ENCODE measurements at regions not wholly inside any gene's neighbourhood (a gene's known extent, or its start where the extent isn't known, plus 50 kb on each side); places are given as distances from the start of the nearest gene placed in this dataset.

DNA sequence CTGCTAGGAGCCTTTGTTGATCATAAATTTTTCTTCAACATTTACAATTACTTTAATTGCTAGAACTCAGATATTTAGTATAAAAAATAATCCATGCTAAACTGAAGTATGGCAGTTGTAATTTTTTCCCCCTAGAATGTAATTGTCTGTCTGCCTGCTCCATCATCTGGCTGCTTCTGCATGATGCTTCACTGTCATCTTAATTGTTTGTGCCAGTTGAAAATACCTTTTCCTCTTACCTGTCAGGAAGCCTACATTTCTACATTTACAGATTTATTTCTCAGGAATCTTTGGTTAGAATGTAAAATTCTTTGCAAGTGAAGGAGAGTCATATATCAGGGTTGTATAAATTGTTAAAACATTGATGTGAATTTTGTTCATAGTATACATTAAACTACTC lies 348.6 kb downstream of the GRXCR1 start:
- no peak overlapping the region for H3K4me3 ChIP-seq (ENCODE audit: low read length)
- DNase-seq (ENCODE audit: low read depth, low spot score): no peak

DNA sequence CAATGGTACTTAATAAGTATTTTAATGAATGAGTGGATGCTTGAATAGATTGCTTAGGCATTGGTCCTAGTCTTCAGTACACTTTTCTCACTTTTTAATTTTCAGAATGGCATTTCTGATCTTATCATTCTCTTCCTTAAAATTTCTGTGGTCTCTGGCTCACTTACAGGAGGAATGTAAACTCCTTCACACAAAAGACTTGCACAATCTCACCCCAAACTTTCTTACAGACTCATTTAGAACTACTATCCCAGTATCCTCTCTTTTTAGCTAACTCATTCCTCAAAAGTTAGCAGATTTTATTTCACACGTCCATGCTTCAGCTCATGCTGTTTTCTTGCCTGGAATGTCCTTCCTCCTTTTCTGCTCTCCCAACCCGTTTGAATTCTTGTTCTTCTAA lies 350.1 kb downstream of the GRXCR1 start:
- DNase-seq (ENCODE audit: low read depth, low spot score): no peak
- no peak overlapping the region for H3K4me3 ChIP-seq (ENCODE audit: low read length)

DNA sequence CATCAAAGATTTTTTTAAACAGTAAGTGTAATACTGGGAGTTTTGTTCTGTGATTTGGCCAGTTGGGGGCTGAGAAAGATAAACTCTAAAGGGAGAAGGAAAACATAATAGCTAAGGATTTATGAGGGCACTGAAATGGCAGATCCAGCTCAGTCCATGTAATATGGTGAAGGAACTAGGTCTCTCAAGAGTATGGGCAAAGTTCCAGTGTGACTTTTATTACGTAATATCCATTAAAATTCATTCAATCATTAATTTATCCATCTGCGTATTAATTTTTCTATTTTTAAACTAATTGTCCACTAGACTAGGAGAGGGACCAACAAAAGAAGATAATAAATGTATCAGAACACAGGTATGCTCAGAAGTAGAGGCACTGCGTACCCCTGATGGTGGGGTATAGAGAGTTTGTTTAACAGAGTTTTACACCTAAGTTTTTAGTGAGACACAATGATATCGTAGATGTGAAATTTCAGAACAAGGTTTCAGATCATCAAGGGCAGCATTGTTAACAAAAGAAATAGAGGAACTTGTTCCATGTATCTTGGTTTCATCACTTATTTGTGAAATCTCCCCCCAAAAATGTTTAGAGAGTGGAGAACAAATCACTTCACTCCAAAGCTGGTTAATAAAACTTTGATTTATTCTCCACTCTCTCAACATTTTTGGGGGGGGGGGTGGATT lies 351.1 kb downstream of the GRXCR1 start:
- DNase-seq (ENCODE audit: low read depth, low spot score): no peak
- H3K4me3 ChIP-seq (ENCODE audit: low read length): no peak overlapping the region

DNA sequence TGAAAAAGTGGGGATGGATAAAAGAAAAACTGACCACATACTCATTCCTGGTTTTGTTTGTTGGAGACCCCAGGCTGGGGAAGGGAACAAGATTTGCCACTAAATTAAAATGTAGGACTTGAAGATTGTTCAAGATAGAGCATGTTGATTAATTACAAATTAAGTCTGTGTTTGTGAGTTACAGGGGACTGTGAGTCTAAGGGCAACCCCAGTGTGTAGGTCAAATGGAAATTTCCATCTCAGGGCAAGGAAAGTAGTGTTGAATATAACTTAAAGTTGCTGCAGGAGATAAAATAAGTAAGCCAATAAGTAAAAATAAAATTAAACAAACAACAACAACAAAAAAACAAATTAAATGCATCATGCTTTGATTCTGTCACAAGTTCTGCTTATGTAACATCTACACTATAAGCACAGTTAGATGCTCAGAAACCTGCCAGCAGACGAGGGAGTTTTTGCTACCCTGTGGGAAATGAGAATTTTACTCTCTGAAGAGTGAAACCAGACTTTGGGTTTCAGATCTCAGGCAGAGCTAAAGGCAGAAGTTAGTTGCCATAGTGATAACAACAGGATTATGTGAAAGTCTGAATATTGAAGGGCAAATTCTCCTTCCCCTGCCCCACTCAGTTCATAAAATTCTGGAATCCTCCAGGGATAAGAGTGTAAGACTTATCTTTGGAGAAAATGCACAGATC lies 352.3 kb downstream of the GRXCR1 start:
- DNase-seq (ENCODE audit: low read depth, low spot score): no peak
- no peak overlapping the region for H3K4me3 ChIP-seq (ENCODE audit: low read length)

DNA sequence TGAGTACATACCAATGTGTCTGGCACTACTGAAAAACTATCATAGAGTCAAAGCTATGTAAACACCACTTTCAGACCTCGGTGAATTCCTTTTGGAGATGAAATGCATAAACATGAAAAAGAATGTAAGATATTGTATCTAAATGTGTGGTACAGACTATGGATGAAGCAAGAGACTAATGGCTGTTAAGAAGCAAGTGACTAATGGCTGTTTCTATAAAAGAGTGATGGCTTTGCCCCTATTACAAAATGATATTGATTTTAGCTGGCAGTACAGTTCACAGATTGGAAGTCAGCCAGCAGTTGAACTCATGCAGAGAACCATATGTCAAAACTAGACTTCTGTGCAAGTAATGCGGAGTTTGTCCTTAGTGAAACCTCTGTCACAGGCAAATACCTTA lies 359.3 kb downstream of the GRXCR1 start:
- no peak overlapping the region for H3K4me3 ChIP-seq (ENCODE audit: low read length)
- no peak for DNase-seq (ENCODE audit: low read depth, low spot score)

DNA sequence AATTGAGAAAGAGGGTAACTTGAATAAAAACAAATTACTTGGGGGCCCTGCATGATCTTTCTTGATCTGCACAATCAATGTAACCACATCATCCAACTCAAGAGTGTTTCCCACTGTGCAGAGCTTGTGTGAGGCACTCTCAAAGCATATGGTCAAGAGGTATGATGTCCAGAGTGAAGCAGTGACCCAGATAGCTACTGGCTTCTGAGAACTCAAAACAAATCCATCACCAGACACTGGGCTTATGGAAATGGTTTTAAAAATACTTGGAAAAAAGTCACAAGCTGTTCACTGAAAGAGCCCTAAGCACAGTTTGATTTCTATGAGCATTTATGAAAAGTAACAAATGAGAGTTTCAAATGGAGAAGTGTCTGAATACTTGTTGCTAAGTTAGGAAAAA lies 361.0 kb downstream of the GRXCR1 start:
- DNase-seq (ENCODE audit: low read depth, low spot score): no peak
- no peak overlapping the region for H3K4me3 ChIP-seq (ENCODE audit: low read length)

DNA sequence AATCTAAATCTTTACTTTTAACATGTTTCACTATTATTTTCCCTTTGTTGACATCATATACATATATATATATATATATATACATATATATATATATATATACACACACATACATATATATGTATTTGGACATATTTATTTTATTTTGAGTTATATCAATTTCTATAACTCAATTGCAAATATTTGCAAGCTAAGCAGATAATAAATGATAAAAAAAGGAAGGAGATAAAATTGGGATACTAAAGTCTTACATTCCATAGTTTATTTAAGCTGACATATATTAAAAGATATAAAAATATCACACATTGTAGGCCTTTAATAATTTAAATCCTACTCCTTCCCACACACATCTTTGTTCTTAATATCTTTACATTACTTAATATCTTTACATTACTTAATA lies 372.2 kb downstream of the GRXCR1 start:
- no peak for DNase-seq (ENCODE audit: low read depth, low spot score)
- no peak overlapping the region for H3K4me3 ChIP-seq (ENCODE audit: low read length)

DNA sequence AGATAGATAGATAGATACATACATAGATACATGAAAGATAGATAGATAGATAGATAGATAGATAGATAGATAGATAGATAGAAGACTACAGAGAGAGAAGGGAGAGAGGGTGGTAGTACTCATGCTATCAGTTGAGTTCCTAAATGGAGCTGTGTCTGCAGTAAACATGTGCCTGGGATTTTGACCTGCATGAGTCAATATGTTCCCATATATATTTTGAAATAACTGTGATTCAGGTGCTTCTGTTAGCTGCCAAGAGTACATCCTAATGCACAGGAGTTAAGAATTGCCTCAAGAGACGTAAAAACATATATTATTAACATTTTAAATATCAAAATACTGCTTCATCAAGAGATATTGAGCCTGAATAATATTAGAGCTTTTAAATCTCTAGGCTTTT lies 379.4 kb downstream of the GRXCR1 start:
- no peak overlapping the region for H3K4me3 ChIP-seq (ENCODE audit: low read length)
- no peak for DNase-seq (ENCODE audit: low read depth, low spot score)

DNA sequence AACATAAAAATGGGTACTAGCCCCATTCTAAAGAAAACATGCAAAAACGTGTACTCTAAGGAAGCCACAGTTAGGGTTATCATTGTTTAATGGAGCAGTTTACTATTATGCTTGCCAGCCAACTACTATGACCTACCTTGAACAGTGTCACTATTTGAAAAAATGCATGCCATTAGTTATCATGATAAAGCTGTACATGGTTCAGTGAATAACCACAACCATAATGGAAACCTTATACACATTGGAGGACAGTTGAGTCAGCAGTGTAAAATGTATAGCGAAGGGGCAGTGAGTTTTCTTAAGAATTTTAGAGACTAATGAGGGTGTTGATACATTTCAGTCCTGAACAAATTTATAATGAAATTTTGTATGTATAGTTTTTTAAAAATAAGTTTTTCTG lies 381.9 kb downstream of the GRXCR1 start:
- H3K4me3 ChIP-seq (ENCODE audit: low read length): no peak overlapping the region
- no peak for DNase-seq (ENCODE audit: low read depth, low spot score)

DNA sequence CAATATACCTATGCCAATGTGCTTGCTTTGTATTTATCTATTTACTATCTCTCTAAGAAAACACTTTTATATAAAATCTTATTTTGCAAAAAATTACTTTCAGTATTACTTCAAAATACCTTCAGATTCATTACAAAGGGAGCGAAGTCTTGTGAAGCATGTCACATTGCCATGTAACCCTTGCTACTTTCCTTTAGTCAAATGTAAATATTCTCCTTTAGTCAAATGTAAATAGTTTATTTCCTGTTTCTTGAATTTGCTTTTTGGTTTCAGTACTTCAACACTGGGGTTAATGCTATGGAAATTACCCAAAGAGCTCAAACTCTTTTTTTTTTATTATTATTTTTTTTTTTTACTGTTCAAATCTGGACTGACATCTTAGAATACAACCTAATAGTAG lies 383.3 kb downstream of the GRXCR1 start:
- no peak for DNase-seq (ENCODE audit: low read depth, low spot score)

DNA sequence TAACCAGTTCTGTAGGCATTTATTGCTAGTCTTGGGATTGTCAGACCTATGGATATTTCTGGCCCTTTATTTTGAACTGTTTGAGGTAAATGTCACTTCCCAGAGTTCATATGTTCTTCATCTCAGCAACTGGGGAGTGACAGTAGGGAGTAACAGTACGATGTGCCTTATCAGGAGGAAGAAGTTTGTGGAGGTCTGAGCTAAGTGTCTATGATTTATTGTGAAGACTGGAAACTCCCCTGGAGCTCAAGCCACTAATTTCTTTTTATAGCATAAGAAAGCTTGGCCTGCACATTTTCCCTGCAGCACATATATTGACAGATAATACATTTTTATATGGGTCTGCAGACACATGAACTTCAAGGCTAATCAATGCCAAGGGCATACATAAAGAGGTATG lies 383.8 kb downstream of the GRXCR1 start:
- no peak overlapping the region for H3K4me3 ChIP-seq (ENCODE audit: low read length)
- DNase-seq (ENCODE audit: low read depth, low spot score): no peak

More for the DNA sequence above, 383.3 kb downstream of the GRXCR1 start:
- H3K4me3 ChIP-seq (ENCODE audit: low read length): no peak overlapping the region

DNA sequence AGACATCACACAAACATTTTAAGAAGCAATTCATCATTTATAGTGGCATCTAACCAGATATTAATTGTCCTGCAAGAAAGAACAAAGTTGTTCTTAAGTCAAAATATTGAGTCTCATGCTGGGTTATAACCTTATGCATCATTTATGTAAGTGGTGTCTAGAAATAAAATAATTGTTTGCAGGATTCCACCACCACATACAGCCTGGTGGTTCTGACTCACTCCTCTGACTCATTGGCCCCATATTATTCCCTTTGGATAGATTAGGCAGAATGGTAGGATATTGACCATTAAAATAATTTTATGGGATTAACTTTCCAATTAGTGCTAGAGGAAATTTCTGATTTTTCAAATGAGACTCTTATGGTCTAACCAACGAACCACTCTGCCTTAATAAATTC lies 384.5 kb downstream of the GRXCR1 start:
- no peak overlapping the region for H3K4me3 ChIP-seq (ENCODE audit: low read length)
- DNase-seq (ENCODE audit: low read depth, low spot score): no peak

DNA sequence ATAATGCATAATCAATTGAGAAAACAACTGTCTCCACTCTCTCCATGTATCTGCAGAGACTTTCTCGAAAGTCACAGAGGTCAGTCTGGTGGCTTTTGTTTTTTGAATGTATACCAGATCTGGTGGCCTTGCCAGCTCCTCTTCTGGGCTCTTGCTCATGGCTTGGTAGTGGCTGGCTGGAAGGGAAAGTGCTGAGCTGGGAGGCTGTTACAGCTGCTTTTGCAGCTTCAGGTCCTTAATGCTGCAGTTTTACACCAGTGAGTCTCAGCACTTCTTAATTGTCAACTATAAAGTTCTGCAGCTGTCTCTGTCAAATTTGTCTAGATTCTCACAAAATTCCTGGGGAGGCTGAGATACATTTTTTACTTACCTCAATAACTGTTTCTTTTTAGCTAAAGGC lies 390.0 kb downstream of the GRXCR1 start:
- H3K4me3 ChIP-seq (ENCODE audit: low read length): no peak overlapping the region
- no peak for DNase-seq (ENCODE audit: low read depth, low spot score)

DNA sequence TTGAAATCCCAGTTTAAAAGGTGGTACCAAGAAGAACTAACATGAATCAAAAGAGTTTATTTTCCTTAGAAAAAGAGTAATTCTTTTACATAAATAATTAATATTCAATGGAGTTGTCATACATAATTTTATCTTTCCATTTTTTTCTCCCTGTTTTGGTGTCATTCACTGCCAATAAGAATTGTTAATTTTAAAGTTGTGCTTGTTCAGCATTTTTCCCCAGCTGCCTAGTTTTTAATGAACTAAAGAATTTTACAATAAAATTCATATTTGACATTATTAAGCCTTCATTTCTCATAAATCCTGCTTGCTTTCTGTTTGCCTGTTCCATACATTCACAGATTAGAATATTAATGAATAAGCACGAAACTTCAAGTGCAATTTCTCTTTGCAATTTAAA lies 393.6 kb downstream of the GRXCR1 start:
- no peak for DNase-seq (ENCODE audit: low read depth, low spot score)
- no peak overlapping the region for H3K4me3 ChIP-seq (ENCODE audit: low read length)

DNA sequence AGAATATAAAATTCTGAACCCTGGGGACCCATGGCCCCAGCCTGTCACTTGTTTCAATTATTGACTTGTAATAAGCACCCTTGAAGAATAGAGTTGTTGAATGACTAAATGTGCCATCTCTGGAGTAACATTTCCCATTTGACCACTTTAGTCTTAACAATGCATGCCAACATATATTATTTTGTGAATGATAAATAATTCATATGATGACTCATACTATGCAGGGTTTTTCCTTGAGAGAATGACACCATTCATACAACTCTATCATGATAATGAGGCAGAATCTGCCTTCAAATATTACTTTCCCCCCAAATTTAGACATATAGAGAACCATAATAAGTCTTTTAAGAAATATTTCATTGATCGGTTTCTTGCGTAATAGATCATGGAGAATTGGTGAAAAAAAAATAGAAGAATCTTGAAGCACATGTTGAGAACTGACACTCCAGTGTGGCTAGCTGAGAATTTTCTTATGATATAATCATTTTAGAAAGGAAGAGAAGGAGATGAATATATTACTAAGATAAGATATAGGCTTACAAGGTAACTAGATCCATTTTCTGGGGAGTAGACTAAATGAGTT lies 404.5 kb downstream of the GRXCR1 start:
- DNase-seq (ENCODE audit: low read depth, low spot score): no peak
- H3K4me3 ChIP-seq (ENCODE audit: low read length): no peak overlapping the region

DNA sequence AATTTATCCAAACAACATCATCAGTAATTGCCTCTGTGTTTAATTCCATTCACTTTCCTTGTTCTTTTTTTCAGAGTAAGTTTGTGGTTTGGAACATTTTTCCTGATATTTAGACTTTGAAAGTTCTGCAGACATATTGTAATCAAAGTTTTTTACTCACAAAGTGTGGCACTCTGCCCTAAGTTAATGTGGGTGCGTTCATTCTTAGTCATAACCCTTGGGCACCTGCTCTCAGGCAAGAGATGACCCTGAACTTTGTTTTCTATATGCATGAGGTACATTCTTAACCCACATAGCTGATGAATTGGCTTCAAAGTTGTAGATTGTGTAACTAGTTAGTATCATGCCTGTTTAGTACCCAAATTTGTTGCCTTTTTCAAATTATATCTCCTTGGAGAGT lies 424.3 kb downstream of the GRXCR1 start:
- H3K4me3 ChIP-seq (ENCODE audit: low read length): no peak overlapping the region
- no peak for DNase-seq (ENCODE audit: low read depth, low spot score)

DNA sequence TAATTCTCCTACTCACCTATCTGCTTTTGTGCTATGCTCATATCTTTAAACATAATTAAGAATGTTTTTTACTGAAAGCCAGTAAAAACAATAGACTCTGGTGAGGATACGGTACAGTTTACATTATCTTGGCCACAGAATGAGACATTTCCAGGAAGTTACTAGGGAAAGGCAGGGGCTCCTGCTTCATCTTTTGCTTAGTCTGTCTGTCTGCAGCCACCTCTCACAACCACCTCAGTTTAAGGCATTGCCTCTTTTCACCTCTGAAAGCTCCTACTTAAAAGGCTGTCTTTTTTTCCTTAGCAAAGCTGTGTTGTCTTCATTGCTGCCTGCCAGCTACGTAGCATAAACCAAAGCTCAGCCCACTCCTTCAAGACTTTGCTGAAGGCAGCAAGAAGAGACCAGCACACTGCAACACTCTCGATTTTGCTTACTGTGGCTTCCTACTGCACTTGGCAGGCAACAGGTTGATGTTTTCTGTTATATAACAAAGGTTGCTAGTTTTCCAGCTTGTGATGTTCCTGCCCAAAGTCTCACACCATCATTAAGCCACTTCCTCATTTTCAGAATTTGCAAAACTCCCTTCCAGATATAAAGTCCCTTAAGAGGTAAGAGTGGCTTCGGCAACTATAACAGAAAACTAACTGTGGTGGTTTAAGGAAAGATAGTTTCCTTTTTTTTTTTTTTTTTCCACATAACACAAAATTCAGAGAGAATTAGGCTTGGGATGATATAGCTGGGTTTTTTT lies 432.9 kb downstream of the GRXCR1 start:
- DNase-seq (ENCODE audit: low read depth, low spot score): no peak
- no peak overlapping the region for H3K4me3 ChIP-seq (ENCODE audit: low read length)

DNA sequence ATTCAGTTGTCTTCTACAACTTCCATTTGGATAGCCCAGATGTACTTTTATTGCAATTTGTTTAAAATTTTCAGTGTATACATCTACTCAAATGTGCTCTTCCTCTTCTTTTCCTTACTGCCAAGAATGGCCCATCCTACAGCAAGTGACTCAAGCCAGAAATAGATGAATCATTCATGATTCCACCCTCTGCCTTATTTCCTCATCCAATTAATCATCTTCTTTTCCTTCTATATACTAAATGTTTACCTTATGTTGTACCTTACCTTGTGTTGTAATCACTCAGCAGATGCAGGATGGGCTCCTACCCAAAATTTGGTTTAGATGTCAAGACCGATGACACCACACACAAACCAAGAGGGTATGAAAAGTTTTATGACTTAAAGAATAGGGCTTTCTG lies 437.8 kb downstream of the GRXCR1 start:
- no peak overlapping the region for H3K4me3 ChIP-seq (ENCODE audit: low read length)
- DNase-seq (ENCODE audit: low read depth, low spot score): no peak

DNA sequence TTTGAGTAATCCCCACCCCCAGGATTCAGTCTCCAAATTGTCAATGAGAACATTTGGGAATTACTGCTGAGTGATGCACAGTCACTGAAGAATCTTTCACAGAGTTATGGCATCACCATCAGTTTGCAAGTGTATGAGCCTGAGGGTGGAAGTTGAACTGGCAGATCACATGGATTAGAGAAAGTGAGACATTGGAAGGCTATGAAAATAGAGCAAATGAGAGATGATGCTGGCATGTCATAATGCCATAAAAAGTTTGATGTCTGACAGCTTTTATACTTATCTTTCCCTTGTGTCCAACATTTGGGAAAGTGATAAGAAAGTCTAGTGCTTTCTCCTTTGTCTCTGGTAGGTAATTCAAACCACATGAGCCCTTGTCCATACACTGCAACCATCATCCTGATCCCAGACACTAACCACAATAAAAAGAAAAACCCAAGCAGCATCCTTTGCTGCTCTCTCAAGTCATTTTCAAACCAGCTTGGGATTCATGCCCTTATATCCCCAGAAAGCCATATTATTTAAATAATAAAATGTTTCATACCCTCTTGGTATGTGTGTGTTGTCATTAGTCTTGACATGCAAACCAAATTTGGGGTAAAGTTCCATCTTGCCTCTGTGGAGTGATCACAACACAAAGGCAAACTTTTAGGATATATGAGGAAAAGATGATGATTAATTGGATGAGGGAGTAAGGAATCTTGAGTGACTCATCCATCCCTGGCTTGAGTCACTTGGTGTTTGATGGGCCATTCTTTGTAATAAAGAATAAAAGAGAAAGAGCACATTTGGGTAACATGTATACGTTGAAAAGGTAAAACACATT lies 438.9 kb downstream of the GRXCR1 start:
- H3K4me3 ChIP-seq (ENCODE audit: low read length): no peak overlapping the region
- no peak for DNase-seq (ENCODE audit: low read depth, low spot score)

Measured in Jurkat, Clone E6-1 (cell line).